Fibroblast of peridontal ligament (primary cell): ENCODE measurements at regions not wholly inside any gene's neighbourhood (a gene's known extent, or its start where the extent isn't known, plus 50 kb on each side); places are given as distances from the start of the nearest gene placed in this dataset.
A peak's percentile ranks its signal among the peaks of the same experiment; 100 is the strongest.

Experiments
- DNase-seq: peaks from one replicate; pipeline ENCODE4 v3.0.0-alpha.2; 2010; ENCODE audit errors: extremely low read depth

GRCh38 chr6:84464471-84464870, 237.0 kb upstream of the CEP162 start:
- no peak for DNase-seq

GRCh38 chr6:84462698-84463097, 235.3 kb upstream of the CEP162 start:
- peak; percentile 54 for DNase-seq

- DNase-seq, result no peak
These were observed 234.0 kb upstream of the CEP162 start for GRCh38 chr6:84461461-84461860.

GRCh38 chr6:84460491-84460890, 233.0 kb upstream of the CEP162 start:
- DNase-seq, result no peak

GRCh38 chr6:84459401-84459800, 232.0 kb upstream of the CEP162 start:
- no peak for DNase-seq

- DNase-seq, result no peak
These were observed 230.8 kb upstream of the CEP162 start for GRCh38 chr6:84458271-84458670.

- DNase-seq, result no peak
These were observed 229.8 kb upstream of the CEP162 start for GRCh38 chr6:84457276-84457675.

- DNase-seq, result no peak
These were observed 229.4 kb upstream of the CEP162 start for GRCh38 chr6:84456803-84457202.

GRCh38 chr6:84455511-84456029, 228.1 kb upstream of the CEP162 start:
- no peak for DNase-seq

GRCh38 chr6:84453499-84453898, 226.1 kb upstream of the CEP162 start:
- DNase-seq, result no peak

GRCh38 chr6:84450018-84450417, 222.6 kb upstream of the CEP162 start:
- DNase-seq, result no peak

GRCh38 chr6:84449220-84449619, 221.8 kb upstream of the CEP162 start:
- no peak for DNase-seq

- no peak for DNase-seq
These were observed 220.9 kb upstream of the CEP162 start for GRCh38 chr6:84448331-84448730.

GRCh38 chr6:84447651-84448050, 220.2 kb upstream of the CEP162 start:
- no peak for DNase-seq

GRCh38 chr6:84445068-84445467, 217.6 kb upstream of the CEP162 start:
- no peak for DNase-seq

- no peak for DNase-seq
These were observed 214.8 kb upstream of the CEP162 start for GRCh38 chr6:84442208-84442607.

GRCh38 chr6:84441456-84441855, 214.0 kb upstream of the CEP162 start:
- DNase-seq, result no peak

- DNase-seq, result no peak
These were observed 207.1 kb upstream of the CEP162 start for GRCh38 chr6:84434550-84434949.

- no peak for DNase-seq
These were observed 205.2 kb upstream of the CEP162 start for GRCh38 chr6:84432619-84433018.

GRCh38 chr6:84428300-84428907, 201.0 kb upstream of the CEP162 start:
- DNase-seq, result peak; percentile 64

- no peak for DNase-seq
These were observed 198.7 kb upstream of the CEP162 start for GRCh38 chr6:84425971-84426705.

- no peak for DNase-seq
These were observed 197.5 kb upstream of the CEP162 start for GRCh38 chr6:84424956-84425355.

GRCh38 chr6:84422380-84422968, 195.0 kb upstream of the CEP162 start:
- peak; percentile 56 for DNase-seq
